Lower lobe of right lung (tissue), 2 donors: ENCODE measurements at regions not wholly inside any gene's neighbourhood (a gene's known extent, or its start where the extent isn't known, plus 50 kb on each side); places are given as distances from the start of the nearest gene placed in this dataset.

Experiments
- ATAC-seq, 2 donors: fragments of 200-7000 bp; cut with Tn5 transposase; one replicate each; pipeline ENCODE4 v1.9.1; 2020 to 2022; ENCODE audit warnings: mild to moderate bottlenecking in 2 of 2, moderate library complexity in 2 of 2
- DNase-seq: peaks from one replicate; pipeline ENCODE4 v3.0.0-alpha.2; 2020
- H3K27ac ChIP-seq: fragments of 200-600 bp; one replicate; pipeline ENCODE4 v1.8.0; 2022
- H3K27me3 ChIP-seq: fragments of 200-600 bp; one replicate; pipeline ENCODE4 v1.8.0; 2022; ENCODE audit warnings: low read depth
- H3K36me3 ChIP-seq: fragments of 200-600 bp; one replicate; pipeline ENCODE4 v1.8.0; 2022; ENCODE audit warnings: mild to moderate bottlenecking
- H3K4me1 ChIP-seq: fragments of 200-600 bp; one replicate; pipeline ENCODE4 v1.8.0; 2022
- H3K4me3 ChIP-seq: fragments of 200-600 bp; one replicate; pipeline ENCODE4 v1.8.0; 2022; ENCODE audit warnings: mild to moderate bottlenecking
- H3K9me3 ChIP-seq: fragments of 200-600 bp; one replicate; pipeline ENCODE4 v1.8.0; 2022
- intact Hi-C: fragments of 100-400 bp; cut with DNase I; formaldehyde crosslinking; loops from one replicate; pipeline ENCODE4 v1.11.0; 2022
- TF ChIP-seq, protein P1 (sequence below): fragments of 200-600 bp; IDR thresholded peaks from one replicate; pipeline ENCODE4 v1.8.0; 2022; ENCODE audit warnings: antibody characterized with exemption, mild to moderate bottlenecking
- donor health status: DM: no; HTN: yes; CAD: no; lungs with severe emphysema.

DNA sequence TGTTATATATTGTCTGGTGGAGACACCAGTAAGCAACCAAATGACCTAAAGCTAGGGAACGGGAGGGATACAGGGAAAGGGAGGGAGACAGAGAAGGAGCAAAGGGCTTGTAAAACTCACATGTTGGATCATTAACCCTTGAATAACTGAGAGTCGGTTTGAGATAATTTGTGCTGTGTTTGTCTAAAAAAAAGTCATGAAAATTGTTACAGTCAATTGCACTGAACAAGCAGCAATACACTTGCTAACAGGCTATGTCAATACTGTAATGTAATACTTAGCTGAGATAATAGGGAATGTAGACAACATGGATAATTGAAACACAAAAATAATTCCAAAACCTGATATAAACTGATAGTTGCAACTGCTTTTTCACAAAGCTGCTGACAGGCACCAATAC, 71.3 kb upstream of the ZNF521 start:
- no peaks in the 10 kb centered on the region for H3K27me3 ChIP-seq
- intact Hi-C loops: no loop called here
- no peak overlapping the region for H3K4me3 ChIP-seq
- DNase-seq (no peak), ATAC-seq (no peak)
- TF ChIP-seq, protein P1, sequence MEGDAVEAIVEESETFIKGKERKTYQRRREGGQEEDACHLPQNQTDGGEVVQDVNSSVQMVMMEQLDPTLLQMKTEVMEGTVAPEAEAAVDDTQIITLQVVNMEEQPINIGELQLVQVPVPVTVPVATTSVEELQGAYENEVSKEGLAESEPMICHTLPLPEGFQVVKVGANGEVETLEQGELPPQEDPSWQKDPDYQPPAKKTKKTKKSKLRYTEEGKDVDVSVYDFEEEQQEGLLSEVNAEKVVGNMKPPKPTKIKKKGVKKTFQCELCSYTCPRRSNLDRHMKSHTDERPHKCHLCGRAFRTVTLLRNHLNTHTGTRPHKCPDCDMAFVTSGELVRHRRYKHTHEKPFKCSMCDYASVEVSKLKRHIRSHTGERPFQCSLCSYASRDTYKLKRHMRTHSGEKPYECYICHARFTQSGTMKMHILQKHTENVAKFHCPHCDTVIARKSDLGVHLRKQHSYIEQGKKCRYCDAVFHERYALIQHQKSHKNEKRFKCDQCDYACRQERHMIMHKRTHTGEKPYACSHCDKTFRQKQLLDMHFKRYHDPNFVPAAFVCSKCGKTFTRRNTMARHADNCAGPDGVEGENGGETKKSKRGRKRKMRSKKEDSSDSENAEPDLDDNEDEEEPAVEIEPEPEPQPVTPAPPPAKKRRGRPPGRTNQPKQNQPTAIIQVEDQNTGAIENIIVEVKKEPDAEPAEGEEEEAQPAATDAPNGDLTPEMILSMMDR: no peak
- H3K9me3 ChIP-seq: no peaks in the 10 kb centered on the region
- no peak overlapping the region for H3K27ac ChIP-seq
- no peaks in the 10 kb centered on the region for H3K4me1 ChIP-seq
- no peaks in the 10 kb centered on the region for H3K36me3 ChIP-seq

GRCh38 chr18:25422230-25422629, 70.3 kb upstream of the ZNF521 start:
- H3K4me1 ChIP-seq: no peaks in the 10 kb centered on the region
- intact Hi-C loops: no loop called here
- no peaks in the 10 kb centered on the region for H3K36me3 ChIP-seq
- no peak for ATAC-seq
- no peak overlapping the region for H3K27ac ChIP-seq
- TF ChIP-seq, protein P1: no peak
- DNase-seq: no peak
- H3K4me3 ChIP-seq: no peak overlapping the region
- no peaks in the 10 kb centered on the region for H3K9me3 ChIP-seq
- H3K27me3 ChIP-seq: no peaks in the 10 kb centered on the region

- H3K27me3 ChIP-seq: no peaks in the 10 kb centered on the region
- H3K9me3 ChIP-seq: no peaks in the 10 kb centered on the region
- TF ChIP-seq, protein P1: no peak
- H3K27ac ChIP-seq: no peak overlapping the region
- DNase-seq (no peak), ATAC-seq (no peak)
- no peak overlapping the region for H3K4me3 ChIP-seq
- H3K36me3 ChIP-seq: no peaks in the 10 kb centered on the region
- intact Hi-C loops: no loop called here
- H3K4me1 ChIP-seq: no peaks in the 10 kb centered on the region
Observed at GRCh38 chr18:25420077-25420825, 68.3 kb upstream of the ZNF521 start.

GRCh38 chr18:25416374-25416773, 64.4 kb upstream of the ZNF521 start:
- Histone ChIP-seq H3K27ac (no peak overlapping the region), H3K9me3 (no peaks in the 10 kb centered on the region), H3K4me3 (no peak overlapping the region), H3K4me1 (no peaks in the 10 kb centered on the region), H3K27me3 (no peaks in the 10 kb centered on the region), H3K36me3 (no peaks in the 10 kb centered on the region)
- ATAC-seq: no peak
- DNase-seq: no peak
- intact Hi-C loops: no loop called here
- TF ChIP-seq, protein P1: no peak

- Histone ChIP-seq H3K27ac (no peak overlapping the region), H3K4me1 (no peaks in the 10 kb centered on the region), H3K4me3 (no peak overlapping the region), H3K27me3 (no peaks in the 10 kb centered on the region), H3K36me3 (no peaks in the 10 kb centered on the region), H3K9me3 (no peaks in the 10 kb centered on the region)
- DNase-seq (no peak), ATAC-seq (no peak)
- TF ChIP-seq, protein P1: no peak
- intact Hi-C loops: no loop called here
Observed at GRCh38 chr18:25409971-25410370, 58.0 kb upstream of the ZNF521 start.
